ENCODE measurements at regions not wholly inside any gene's neighbourhood (a gene's known extent, or its start where the extent isn't known, plus 50 kb on each side); places are given as distances from the start of the nearest gene placed in this dataset.

DNA sequence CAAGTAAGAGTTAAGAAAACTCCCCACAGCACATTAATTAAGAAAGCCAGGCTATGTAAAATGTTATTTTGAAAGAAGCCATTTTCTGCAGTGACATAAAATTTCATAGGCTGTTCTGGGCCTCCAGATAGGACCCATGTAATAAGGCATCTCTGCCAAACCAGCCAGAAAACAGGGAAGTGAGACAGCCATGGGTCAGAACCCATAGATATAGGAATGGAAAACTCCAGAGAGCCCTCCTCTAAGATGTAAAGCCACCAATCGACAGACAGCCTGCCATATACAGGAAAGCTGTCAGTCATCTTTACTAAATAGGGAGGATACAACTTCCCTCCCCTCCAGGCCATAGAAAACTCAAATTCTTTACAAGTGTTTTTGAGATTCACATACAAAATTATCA is 493.3 kb downstream of the COG6 start:
- TF ChIP-seq FUS (optimal IDR thresholded peaks at IDR 0.05; ENCODE audit: low read depth, low read length) (no peak), CTBP1 (IDR thresholded peaks at IDR 0.05; ENCODE audit: borderline replicate concordance) (no peak), ZNF316 (IDR thresholded peaks at IDR 0.05) (no peak)
